BJ (cell line): ENCODE measurements at regions not wholly inside any gene's neighbourhood (a gene's known extent, or its start where the extent isn't known, plus 50 kb on each side); places are given as distances from the start of the nearest gene placed in this dataset.

Experiments used
- CTCF ChIA-PET: fragments of 350-600 bp; formaldehyde crosslinking; extraction: SDS; loops from one replicate; lab custom pipeline; 2021; ENCODE audit warnings: antibody characterized with exemption, inconsistent platforms; lab: Yijun Ruan, JAX
- POLR2A ChIA-PET: fragments of 300-600 bp; sonication (Branson Sonifier 250); formaldehyde crosslinking; extraction: SDS; loops from one replicate; lab custom pipeline; 2021; ENCODE audit warnings: antibody characterized with exemption; lab: Charles Lee
- DNase-seq: peaks from one replicate; pipeline ENCODE4 v3.0.0-alpha.2; 2011; ENCODE audit warnings: low read depth
- H3K27me3 ChIP-seq: 2 replicates; pipeline ENCODE4 v1.6.0; 2011; ENCODE audit warnings: low read length; ENCODE audit not compliant: control insufficient read depth, insufficient read depth
- H3K36me3 ChIP-seq: 2 replicates; pipeline ENCODE4 v1.5.1; 2011; ENCODE audit warnings: low read length; ENCODE audit not compliant: control insufficient read depth, insufficient read depth
- H3K4me3 ChIP-seq: 2 replicates; pipeline ENCODE4 v1.5.1; 2011; ENCODE audit warnings: low read depth, mild to moderate bottlenecking, control low read depth, low read length
- CTCF ChIP-seq: IDR thresholded peaks from 2 replicates; pipeline ENCODE4 v1.5.1; 2011; ENCODE audit warnings: low read depth, mild to moderate bottlenecking, control low read depth, inconsistent platforms, low read length, moderate library complexity; ENCODE audit not compliant: insufficient read depth

GRCh38 chr15:95160316-95160715 lies 929.0 kb downstream of the MCTP2 start:
- ChIA-PET POLR2A (no interaction called here), CTCF (interaction anchor here (0.6 kb wide), 1 partner anchor 778 kb away, joined by 3 read pairs; no protein-coding TSS in a partner anchor)
- H3K4me3 ChIP-seq = no peak overlapping the region
- H3K27me3 ChIP-seq = no peaks in the 10 kb centered on the region
- DNase-seq = no peak
- H3K36me3 ChIP-seq = no peaks in the 10 kb centered on the region
- TF ChIP-seq CTCF = no peak

- Histone ChIP-seq H3K4me3 (no peak overlapping the region), H3K36me3 (no peaks in the 10 kb centered on the region), H3K27me3 (no peaks in the 10 kb centered on the region)
- POLR2A ChIA-PET = no interaction called here
- CTCF ChIA-PET = interaction anchor here (1.5 kb wide), 1 partner anchor 17 kb away, joined by 3 read pairs; no protein-coding TSS in a partner anchor
- DNase-seq = peak; percentile 42
- no peak for TF ChIP-seq CTCF
Observed at GRCh38 chr15:95162069-95162468, 930.7 kb downstream of the MCTP2 start.

- Histone ChIP-seq H3K27me3 (no peaks in the 10 kb centered on the region), H3K4me3 (no peak overlapping the region), H3K36me3 (no peaks in the 10 kb centered on the region)
- DNase-seq = no peak
- TF ChIP-seq CTCF = no peak
- ChIA-PET CTCF (interaction anchor here (0.8 to 1.5 kb wide), 3 partner anchors 18 to 90 kb away, joined by 3 to 4 read pairs (median 3); no protein-coding TSS in a partner anchor), POLR2A (no interaction called here)
Observed at GRCh38 chr15:95162531-95162930, 931.2 kb downstream of the MCTP2 start.

- ChIA-PET POLR2A (no interaction called here), CTCF (interaction anchor here (0.8 to 0.9 kb wide), 3 partner anchors 18 to 90 kb away, joined by 3 to 4 read pairs (median 4); no protein-coding TSS in a partner anchor)
- DNase-seq = peak; percentile 87
Observed at GRCh38 chr15:95162967-95163531, 931.7 kb downstream of the MCTP2 start.

GRCh38 chr15:95168152-95168551 lies 936.8 kb downstream of the MCTP2 start:
- Histone ChIP-seq H3K36me3 (no peaks in the 10 kb centered on the region), H3K27me3 (no peaks in the 10 kb centered on the region), H3K4me3 (no peak overlapping the region)
- ChIA-PET POLR2A (no interaction called here), CTCF (no interaction called here)
- DNase-seq = no peak
- no peak for TF ChIP-seq CTCF

More at GRCh38 chr15:95162967-95163531, 931.7 kb downstream of the MCTP2 start:
- no peak for TF ChIP-seq CTCF
- Histone ChIP-seq H3K27me3 (no peaks in the 10 kb centered on the region), H3K4me3 (no peak overlapping the region), H3K36me3 (no peaks in the 10 kb centered on the region)
